ENCODE measurements at regions not wholly inside any gene's neighbourhood (a gene's known extent, or its start where the extent isn't known, plus 50 kb on each side); places are given as distances from the start of the nearest gene placed in this dataset.

DNA sequence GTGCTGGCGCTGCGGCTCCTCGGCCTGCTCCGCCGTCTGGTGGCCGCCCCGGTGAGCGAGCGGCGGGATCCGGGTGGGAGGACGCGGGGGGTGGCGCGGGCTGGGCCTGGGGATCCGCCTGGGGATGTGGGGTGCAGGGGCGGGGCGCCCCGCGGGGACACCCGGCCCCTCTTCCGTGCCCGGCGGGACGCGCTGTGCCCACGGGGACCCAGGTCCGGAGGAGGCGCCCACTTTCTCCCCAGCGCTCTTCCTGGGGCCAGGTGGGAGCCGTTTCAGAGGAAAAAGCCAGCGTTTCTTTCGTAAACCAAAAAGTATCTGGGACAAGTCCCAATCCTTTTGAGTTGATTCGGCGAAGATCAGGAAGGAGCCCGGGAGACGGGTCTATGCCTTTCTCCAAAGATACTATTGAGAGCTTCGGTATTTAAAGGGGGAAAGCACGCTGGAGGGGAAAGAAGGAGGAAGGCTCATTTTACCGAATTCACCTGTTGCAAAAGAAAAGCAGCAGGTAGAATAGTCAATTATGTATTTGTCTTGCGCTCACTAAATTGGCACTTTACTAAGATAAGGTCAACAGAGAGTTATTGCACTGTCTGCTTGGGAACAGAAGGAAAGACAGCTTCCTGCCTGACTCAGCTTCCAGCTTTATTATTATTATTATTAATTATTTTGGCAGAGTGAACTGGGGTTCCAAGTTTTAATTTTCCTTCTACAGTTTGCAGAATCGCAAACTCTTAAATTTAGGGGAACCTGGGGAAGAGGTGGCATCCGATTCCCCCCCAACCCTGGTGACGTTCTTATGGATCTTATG is 81.5 kb upstream of the CD99 start:
- H3K79me2 ChIP-seq (ENCODE audit: insufficient read depth, low read length): peaks cover 68% of the 10 kb centered on the region
- Mint-ChIP-seq H3K27ac (peak overlapping the region in 6 of 7 donors; percentile 70 to 88 (median 82)), H3K4me3 (peak overlapping the region; percentile 95 to 96), H3K27me3 (ENCODE audit: low read depth in 3 of 3) (peaks cover 0 to 5% (median 0%) of the 10 kb centered on the region in 3 donors), H3K9me3 (peaks cover 0 to 3% (median 1%) of the 10 kb centered on the region in 7 donors), H3K4me1 (peaks cover 54% of the 10 kb centered on the region), H3K36me3 (peaks cover 28 to 39% of the 10 kb centered on the region in 2 donors)
- DNase-seq: peak in 1 of 3 donors; percentile 8
- H3K36me3 ChIP-seq (replicated peaks in 1 of 2; ENCODE audit: control insufficient read depth in 1 of 2, insufficient read depth in 2 of 2, low read length in 2 of 2): peaks cover 0 to 18% of the 10 kb centered on the region in 2 donors
- peak overlapping the region; percentile 89 for H3K9ac ChIP-seq (ENCODE audit: insufficient read depth, low read length, poor library complexity, severe bottlenecking)
- H3K4me1 ChIP-seq (ENCODE audit: control insufficient read depth in 1 of 2, insufficient read depth in 2 of 2, low read length in 2 of 2): peaks cover 35 to 41% of the 10 kb centered on the region in 2 donors
- H3K27me3 ChIP-seq (ENCODE audit: control insufficient read depth in 2 of 2, insufficient read depth in 2 of 2, low read length in 2 of 2): no peaks in the 10 kb centered on the region
- H4K20me1 ChIP-seq (ENCODE audit: insufficient read depth, low read length): peaks cover 27% of the 10 kb centered on the region
- intact Hi-C loops (cut with micrococcal nuclease): loop anchor here (2.0 to 10.0 kb wide), 4 partner anchors 83 to 1155 kb away; partner anchors contain the start of gene ASMTL (in 1 of the 2)
- peak overlapping the region; percentile 60 to 90 (median 88) for H3K4me3 ChIP-seq (replicated peaks in 1 of 3; ENCODE audit: low read depth in 2 of 3, low read length in 3 of 3)
- WGBS (ENCODE audit: insufficient coverage): under 1% methylated on average over 38 of the region's 44 CpGs
- H3K9me3 ChIP-seq (replicated peaks in 1 of 2; ENCODE audit: control insufficient read depth in 1 of 2, insufficient read depth in 1 of 2, low read length in 2 of 2): no peaks in the 10 kb centered on the region
- TF ChIP-seq CTCF (IDR thresholded peaks at IDR 0.05): no peak
- H3K27ac ChIP-seq (ENCODE audit: low read depth in 1 of 2, low read length in 2 of 2): peak overlapping the region; percentile 39 to 93
- H2AFZ ChIP-seq (ENCODE audit: insufficient read depth, low read depth, low read length, poor library complexity, severe bottlenecking): peak overlapping the region; percentile 94
- H3K4me2 ChIP-seq (replicated peaks; ENCODE audit: extremely low read depth, low read length, poor library complexity, severe bottlenecking): peak overlapping the region; percentile 97

GRCh38 chrX:2608638-2609430 is 82.3 kb upstream of the CD99 start:
- no peak for TF ChIP-seq CTCF (IDR thresholded peaks at IDR 0.05)
- peak; percentile 75 to 83 (median 75) for DNase-seq
- H3K36me3 ChIP-seq (replicated peaks in 1 of 2; ENCODE audit: control insufficient read depth in 1 of 2, insufficient read depth in 2 of 2, low read length in 2 of 2): peaks cover 0 to 24% of the 10 kb centered on the region in 2 donors
- peak overlapping the region; percentile 88 to 90 (median 89) for H3K4me3 ChIP-seq (replicated peaks in 1 of 3; ENCODE audit: low read depth in 2 of 3, low read length in 3 of 3)
- H3K27me3 ChIP-seq (ENCODE audit: control insufficient read depth in 2 of 2, insufficient read depth in 2 of 2, low read length in 2 of 2): no peaks in the 10 kb centered on the region
- no peaks in the 10 kb centered on the region for H3K9me3 ChIP-seq (replicated peaks in 1 of 2; ENCODE audit: control insufficient read depth in 1 of 2, insufficient read depth in 1 of 2, low read length in 2 of 2)
- peak overlapping the region; percentile 97 for H3K4me2 ChIP-seq (replicated peaks; ENCODE audit: extremely low read depth, low read length, poor library complexity, severe bottlenecking)
- peak overlapping the region; percentile 89 for H3K9ac ChIP-seq (ENCODE audit: insufficient read depth, low read length, poor library complexity, severe bottlenecking)
- H2AFZ ChIP-seq (ENCODE audit: insufficient read depth, low read depth, low read length, poor library complexity, severe bottlenecking): peak overlapping the region; percentile 94
- H3K4me1 ChIP-seq (ENCODE audit: control insufficient read depth in 1 of 2, insufficient read depth in 2 of 2, low read length in 2 of 2): peaks cover 28 to 33% of the 10 kb centered on the region in 2 donors
- peaks cover 34% of the 10 kb centered on the region for H4K20me1 ChIP-seq (ENCODE audit: insufficient read depth, low read length)
- peak overlapping the region; percentile 84 to 93 for H3K27ac ChIP-seq (ENCODE audit: low read depth in 1 of 2, low read length in 2 of 2)
- intact Hi-C loops (cut with micrococcal nuclease): loop anchor here (10.0 kb wide), 2 partner anchors 114 to 1154 kb away; partner anchors contain the start of gene ASMTL (in 1 of the 2)
- H3K27ac Mint-ChIP-seq: peak overlapping the region; percentile 87 to 96 (median 93)
- under 1% methylated on average over 39 of the region's 63 CpGs for whole genome bisulfite sequencing (ENCODE audit: insufficient coverage)
- H3K4me1 Mint-ChIP-seq: peaks cover 52% of the 10 kb centered on the region
- peaks cover 0 to 3% (median 0%) of the 10 kb centered on the region in 3 donors for H3K27me3 Mint-ChIP-seq (ENCODE audit: low read depth in 3 of 3)
- peaks cover 0 to 3% (median 1%) of the 10 kb centered on the region in 7 donors for H3K9me3 Mint-ChIP-seq
- peaks cover 68% of the 10 kb centered on the region for H3K79me2 ChIP-seq (ENCODE audit: insufficient read depth, low read length)
- H3K36me3 Mint-ChIP-seq: peaks cover 30 to 39% of the 10 kb centered on the region in 2 donors
- peak overlapping the region; percentile 96 for H3K4me3 Mint-ChIP-seq

Measured in CD14-positive monocyte (primary cell).